Hematopoietic multipotent progenitor cell treated with erythropoietin and hydrocortisone succinate and interleukin-3 and kit ligand, for 8 days (in vitro differentiated cells): ENCODE measurements at regions not wholly inside any gene's neighbourhood (a gene's known extent, or its start where the extent isn't known, plus 50 kb on each side); places are given as distances from the start of the nearest gene placed in this dataset.

ENCODE experiments used
- DNase-seq: peaks from one replicate; pipeline ENCODE4 v3.0.0-alpha.2; 2015

GRCh38 chr18:29123706-29124530 lies 947.0 kb upstream of the CDH2 start:
- no peak for DNase-seq

GRCh38 chr18:29104671-29105070 lies 927.7 kb upstream of the CDH2 start:
- DNase-seq: no peak

GRCh38 chr18:29104227-29104626 lies 927.3 kb upstream of the CDH2 start:
- DNase-seq: no peak

GRCh38 chr18:29096079-29096770 lies 919.3 kb upstream of the CDH2 start:
- DNase-seq: no peak

- no peak for DNase-seq
These were observed 910.8 kb upstream of the CDH2 start for GRCh38 chr18:29087616-29088246.

- DNase-seq: no peak
These were observed 907.2 kb upstream of the CDH2 start for GRCh38 chr18:29084120-29084519.

GRCh38 chr18:29083545-29083944 lies 906.6 kb upstream of the CDH2 start:
- no peak for DNase-seq

GRCh38 chr18:29080946-29081345 lies 904.0 kb upstream of the CDH2 start:
- DNase-seq: no peak

GRCh38 chr18:29078273-29078672 lies 901.3 kb upstream of the CDH2 start:
- DNase-seq: no peak

- DNase-seq: no peak
These were observed 900.4 kb upstream of the CDH2 start for GRCh38 chr18:29077344-29077743.

GRCh38 chr18:29076645-29077044 lies 899.7 kb upstream of the CDH2 start:
- no peak for DNase-seq

GRCh38 chr18:29074147-29074546 lies 897.2 kb upstream of the CDH2 start:
- no peak for DNase-seq

- DNase-seq: no peak
These were observed 894.9 kb upstream of the CDH2 start for GRCh38 chr18:29071869-29072268.

- DNase-seq: no peak
These were observed 886.4 kb upstream of the CDH2 start for GRCh38 chr18:29063346-29063745.

GRCh38 chr18:29062921-29063320 lies 886.0 kb upstream of the CDH2 start:
- no peak for DNase-seq

- DNase-seq: no peak
These were observed 883.4 kb upstream of the CDH2 start for GRCh38 chr18:29060349-29060748.

- no peak for DNase-seq
These were observed 880.8 kb upstream of the CDH2 start for GRCh38 chr18:29057703-29058102.

GRCh38 chr18:29056800-29057199 lies 879.9 kb upstream of the CDH2 start:
- DNase-seq: no peak

- DNase-seq: no peak
These were observed 865.0 kb upstream of the CDH2 start for GRCh38 chr18:29041976-29042375.

GRCh38 chr18:29034113-29034856 lies 857.4 kb upstream of the CDH2 start:
- DNase-seq: no peak

GRCh38 chr18:29028560-29028959 lies 851.6 kb upstream of the CDH2 start:
- DNase-seq: no peak

- no peak for DNase-seq
These were observed 842.0 kb upstream of the CDH2 start for GRCh38 chr18:29018976-29019375.

- no peak for DNase-seq
These were observed 836.0 kb upstream of the CDH2 start for GRCh38 chr18:29012883-29013465.
